Astrocyte of the cerebellum (primary cell): ENCODE measurements at regions not wholly inside any gene's neighbourhood (a gene's known extent, or its start where the extent isn't known, plus 50 kb on each side); places are given as distances from the start of the nearest gene placed in this dataset.
"Not testable (repeated sequence)": the region's sequence is repeated elsewhere in the genome, so short reads cannot be mapped to it uniquely, and the experiment has no call there.

Experiments used
- DNase-seq: peaks from one replicate; pipeline ENCODE4 v3.0.0-alpha.2; 2011; ENCODE audit warnings: low read depth
- H3K4me3 ChIP-seq: 2 replicates; pipeline ENCODE4 v1.5.1; 2011; ENCODE audit warnings: mild to moderate bottlenecking, low read depth, low read length, moderate library complexity
- in situ Hi-C: cut with HindIII; loops from 2 replicates; pipeline ENCODE4 v1.10.0; 2017; ENCODE audit warnings: low sequenced_read_pairs
- TF ChIP-seq, protein P1 (sequence below): IDR thresholded peaks from 2 replicates; pipeline ENCODE4 v1.5.1; 2012; ENCODE audit warnings: low read length, low read depth, moderate library complexity, mild to moderate bottlenecking; ENCODE audit errors: missing control alignments

DNA sequence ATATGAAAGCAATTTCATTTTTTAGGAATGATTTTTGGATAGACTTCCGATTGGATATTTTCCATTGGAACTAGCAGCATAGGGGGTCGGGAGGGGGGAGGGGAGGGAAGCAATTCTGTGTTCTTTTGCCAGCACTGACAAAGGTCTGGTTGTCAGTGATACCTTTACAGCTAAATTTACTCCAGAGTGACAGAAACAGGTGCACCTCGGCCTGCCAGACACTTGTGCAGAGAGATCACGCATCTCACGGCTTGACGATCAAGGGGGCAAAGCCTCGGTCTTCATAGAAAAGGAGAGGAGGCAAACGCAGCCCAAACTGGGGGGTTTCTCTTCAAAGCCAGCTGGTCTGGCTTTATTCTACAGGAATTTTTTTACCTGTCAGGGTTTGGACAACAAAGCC is 339.0 kb downstream of the TYW1 start:
- in situ Hi-C loops, DNase-seq, H3K4me3 ChIP-seq: not testable (repeated sequence)

DNA sequence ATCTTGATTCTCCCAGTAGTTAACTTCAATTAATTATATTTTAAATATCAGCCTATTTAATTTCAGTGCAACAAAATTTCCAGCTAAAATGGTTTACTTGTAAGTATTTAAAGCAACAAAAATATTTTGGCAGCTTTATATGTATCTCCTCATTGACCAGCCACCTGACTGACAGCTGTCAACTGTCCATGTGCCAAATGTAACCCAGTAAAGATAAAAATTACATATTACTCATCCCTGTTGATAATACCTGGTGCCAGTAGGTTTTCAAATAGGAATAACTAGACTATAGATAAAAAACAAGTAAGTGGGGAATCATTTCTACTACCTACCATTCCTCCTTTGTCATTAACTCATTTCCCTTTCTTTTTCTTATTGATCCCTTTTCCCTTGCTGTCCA is 341.9 kb downstream of the TYW1 start:
- H3K4me3 ChIP-seq, in situ Hi-C loops, DNase-seq: not testable (repeated sequence)

DNA sequence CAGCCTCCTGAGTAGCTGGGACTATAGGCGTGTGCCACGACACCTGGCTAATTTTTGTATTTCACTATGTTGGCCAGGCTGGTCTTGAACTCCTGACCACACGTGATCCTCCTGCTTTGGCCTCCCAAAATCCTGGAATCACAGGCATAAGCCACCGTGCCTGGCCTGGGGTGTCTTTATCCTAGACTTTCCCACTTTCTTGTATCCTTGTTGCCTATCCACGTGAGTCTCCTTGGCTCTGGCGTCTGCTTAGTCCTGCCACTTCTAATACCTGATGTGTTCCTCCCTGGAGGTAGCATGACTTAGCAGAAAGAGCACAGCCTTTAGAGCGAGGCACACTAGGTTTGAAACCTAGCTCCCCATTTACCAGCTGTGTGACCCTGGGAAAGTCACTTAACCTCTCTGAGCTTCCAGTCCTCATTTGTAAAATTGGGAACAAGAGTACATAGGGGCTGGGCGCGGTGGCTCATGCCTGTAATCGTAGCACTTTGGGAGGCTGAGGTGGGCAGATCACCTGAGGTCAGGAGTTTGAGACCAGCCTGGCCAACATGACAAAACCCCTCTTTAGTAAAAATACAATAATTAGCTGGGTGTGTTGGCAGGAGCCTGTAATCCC is 344.6 kb downstream of the TYW1 start:
- no peak overlapping the region for H3K4me3 ChIP-seq
- in situ Hi-C loops = no loop called here
- TF ChIP-seq, protein P1, sequence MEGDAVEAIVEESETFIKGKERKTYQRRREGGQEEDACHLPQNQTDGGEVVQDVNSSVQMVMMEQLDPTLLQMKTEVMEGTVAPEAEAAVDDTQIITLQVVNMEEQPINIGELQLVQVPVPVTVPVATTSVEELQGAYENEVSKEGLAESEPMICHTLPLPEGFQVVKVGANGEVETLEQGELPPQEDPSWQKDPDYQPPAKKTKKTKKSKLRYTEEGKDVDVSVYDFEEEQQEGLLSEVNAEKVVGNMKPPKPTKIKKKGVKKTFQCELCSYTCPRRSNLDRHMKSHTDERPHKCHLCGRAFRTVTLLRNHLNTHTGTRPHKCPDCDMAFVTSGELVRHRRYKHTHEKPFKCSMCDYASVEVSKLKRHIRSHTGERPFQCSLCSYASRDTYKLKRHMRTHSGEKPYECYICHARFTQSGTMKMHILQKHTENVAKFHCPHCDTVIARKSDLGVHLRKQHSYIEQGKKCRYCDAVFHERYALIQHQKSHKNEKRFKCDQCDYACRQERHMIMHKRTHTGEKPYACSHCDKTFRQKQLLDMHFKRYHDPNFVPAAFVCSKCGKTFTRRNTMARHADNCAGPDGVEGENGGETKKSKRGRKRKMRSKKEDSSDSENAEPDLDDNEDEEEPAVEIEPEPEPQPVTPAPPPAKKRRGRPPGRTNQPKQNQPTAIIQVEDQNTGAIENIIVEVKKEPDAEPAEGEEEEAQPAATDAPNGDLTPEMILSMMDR = no peak
- no peak for DNase-seq

DNA sequence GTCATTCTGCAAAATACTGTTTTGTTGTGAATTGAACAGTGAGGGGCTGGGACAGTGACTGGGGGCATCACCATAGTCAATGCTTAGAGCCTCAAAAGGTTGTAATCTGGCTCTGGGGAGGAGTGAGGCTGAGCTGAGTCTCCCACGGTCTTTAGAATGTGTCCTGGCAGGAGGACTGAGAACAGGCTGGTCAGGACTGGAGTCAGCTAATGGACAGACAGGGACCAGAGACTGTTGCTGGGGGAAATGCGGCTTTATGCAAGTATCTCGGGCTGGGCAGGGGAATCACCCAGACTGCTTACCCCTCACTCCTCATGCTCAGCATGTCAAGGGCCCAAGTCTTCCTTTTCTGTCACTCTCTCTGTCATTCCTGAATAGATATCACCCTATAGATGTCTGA is 346.5 kb downstream of the TYW1 start:
- no peak overlapping the region for H3K4me3 ChIP-seq
- in situ Hi-C loops = no loop called here
- TF ChIP-seq, protein P1 = no peak
- DNase-seq = no peak

DNA sequence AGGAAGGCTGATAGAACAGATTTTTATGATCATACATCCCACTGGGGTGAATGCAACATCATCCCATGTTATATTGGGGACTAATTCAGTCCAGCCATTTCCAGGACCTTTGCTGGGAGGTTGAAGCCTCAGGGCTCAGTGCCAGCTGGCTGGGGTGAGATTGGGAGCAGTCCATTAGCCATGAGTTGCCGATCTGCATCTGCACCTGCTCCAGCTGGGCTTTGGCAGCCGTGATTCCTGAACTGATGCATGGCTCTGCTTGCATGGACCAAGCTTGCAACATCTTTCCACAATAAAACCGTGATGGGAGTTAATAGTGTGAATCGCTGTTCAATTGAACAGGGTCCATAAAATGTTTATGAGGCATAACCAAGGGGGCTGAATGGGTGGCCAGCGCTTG is 346.9 kb downstream of the TYW1 start:
- DNase-seq = no peak
- TF ChIP-seq, protein P1 = no peak
- in situ Hi-C loops = no loop called here

DNA sequence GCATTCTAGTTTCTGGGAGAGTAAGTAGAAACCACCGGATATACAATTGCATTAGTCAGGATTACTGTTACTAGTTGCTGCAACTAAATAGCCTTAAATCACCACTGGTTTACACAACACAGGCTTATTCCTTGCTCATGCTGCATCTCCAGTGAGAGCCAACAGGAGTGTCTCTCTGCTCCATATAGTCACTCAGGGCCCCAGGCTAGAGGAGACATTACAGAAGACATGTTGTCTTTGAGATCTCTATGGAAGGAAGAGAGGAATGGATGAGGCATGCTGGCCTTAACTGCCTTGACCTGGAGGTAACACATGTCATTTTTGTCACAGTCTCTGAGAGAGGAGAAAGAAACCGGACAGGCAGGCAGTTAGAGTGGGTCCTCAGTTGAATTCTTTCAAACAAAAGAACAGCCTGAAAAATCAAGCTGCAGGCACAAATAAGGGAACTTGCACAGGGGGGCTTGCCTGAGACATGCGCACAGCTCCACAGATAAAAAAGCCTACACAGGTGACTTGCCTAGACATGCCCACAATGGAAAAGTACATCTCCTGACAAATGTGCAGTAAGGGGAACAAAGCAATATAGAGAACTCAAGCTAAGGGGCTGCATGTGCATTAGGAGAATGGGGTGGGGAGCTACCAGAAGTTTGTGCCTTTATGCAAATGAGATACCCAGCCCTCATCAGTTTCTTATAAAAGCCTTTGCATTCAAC is 348.0 kb downstream of the TYW1 start:
- no peak for DNase-seq
- TF ChIP-seq, protein P1 = no peak
- no peak overlapping the region for H3K4me3 ChIP-seq
- in situ Hi-C loops = no loop called here

More for the DNA sequence above, 346.9 kb downstream of the TYW1 start:
- no peak overlapping the region for H3K4me3 ChIP-seq

DNA sequence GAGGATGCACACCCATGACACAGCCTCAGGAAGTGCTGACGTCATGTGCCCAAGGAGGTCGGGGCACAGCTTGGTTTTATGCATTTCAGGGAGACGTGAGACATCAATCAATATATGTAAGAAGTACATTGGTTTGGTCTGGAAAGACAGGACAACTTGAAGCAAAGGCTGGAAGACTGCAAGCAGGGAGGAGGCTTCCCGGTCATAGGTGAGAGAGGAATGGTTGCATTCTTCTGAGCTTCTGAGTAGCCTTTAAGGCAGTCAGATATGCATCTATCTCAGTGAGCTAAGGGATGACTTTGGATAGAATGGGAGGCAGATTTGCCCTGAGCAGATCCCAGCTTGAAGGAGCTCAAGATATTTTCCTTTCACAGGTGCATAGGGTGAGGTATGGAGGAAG is 349.5 kb downstream of the TYW1 start:
- TF ChIP-seq, protein P1 = no peak
- in situ Hi-C loops = no loop called here
- H3K4me3 ChIP-seq = no peak overlapping the region
- no peak for DNase-seq
